ENCODE measurements at regions not wholly inside any gene's neighbourhood (a gene's known extent, or its start where the extent isn't known, plus 50 kb on each side); places are given as distances from the start of the nearest gene placed in this dataset. TPM values are rescaled to one million over a fixed set of nuclear protein-coding genes. Genes with fewer than 3 reads are reported as not detected.
"Not testable (repeated sequence)": the region's sequence is repeated elsewhere in the genome, so short reads cannot be mapped to it uniquely, and the experiment has no call there.

DNA sequence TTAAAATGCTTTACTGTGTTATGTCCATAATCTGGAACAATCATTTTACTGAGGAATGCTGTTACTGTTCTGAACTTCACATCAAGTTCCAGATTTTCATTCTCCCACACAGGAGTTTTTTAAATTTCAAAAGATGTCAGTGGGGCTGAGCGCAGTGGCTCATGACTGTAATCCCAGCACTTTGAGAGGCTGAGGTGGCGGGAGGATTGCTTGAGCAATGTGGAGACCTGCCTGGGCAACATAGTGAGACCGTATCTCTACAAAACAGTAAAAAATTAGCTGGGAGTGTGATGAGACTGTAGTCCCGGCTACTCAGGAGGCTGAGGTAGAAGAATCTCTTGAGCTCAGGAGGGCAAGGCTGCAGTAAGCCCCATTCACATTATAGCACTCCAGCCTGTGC lies 177.9 kb upstream of the GOLGA6L22 start:
- POLR2A ChIA-PET; H3K9me3 Mint-ChIP-seq; H3K4me3 Mint-ChIP-seq; H3K36me3 Mint-ChIP-seq; intact Hi-C loops (cut with micrococcal nuclease); DNase-seq; H3K27me3 Mint-ChIP-seq; CTCF ChIA-PET; H3K4me1 Mint-ChIP-seq (ENCODE audit: low read depth); H3K27ac Mint-ChIP-seq: not testable (repeated sequence)

DNA sequence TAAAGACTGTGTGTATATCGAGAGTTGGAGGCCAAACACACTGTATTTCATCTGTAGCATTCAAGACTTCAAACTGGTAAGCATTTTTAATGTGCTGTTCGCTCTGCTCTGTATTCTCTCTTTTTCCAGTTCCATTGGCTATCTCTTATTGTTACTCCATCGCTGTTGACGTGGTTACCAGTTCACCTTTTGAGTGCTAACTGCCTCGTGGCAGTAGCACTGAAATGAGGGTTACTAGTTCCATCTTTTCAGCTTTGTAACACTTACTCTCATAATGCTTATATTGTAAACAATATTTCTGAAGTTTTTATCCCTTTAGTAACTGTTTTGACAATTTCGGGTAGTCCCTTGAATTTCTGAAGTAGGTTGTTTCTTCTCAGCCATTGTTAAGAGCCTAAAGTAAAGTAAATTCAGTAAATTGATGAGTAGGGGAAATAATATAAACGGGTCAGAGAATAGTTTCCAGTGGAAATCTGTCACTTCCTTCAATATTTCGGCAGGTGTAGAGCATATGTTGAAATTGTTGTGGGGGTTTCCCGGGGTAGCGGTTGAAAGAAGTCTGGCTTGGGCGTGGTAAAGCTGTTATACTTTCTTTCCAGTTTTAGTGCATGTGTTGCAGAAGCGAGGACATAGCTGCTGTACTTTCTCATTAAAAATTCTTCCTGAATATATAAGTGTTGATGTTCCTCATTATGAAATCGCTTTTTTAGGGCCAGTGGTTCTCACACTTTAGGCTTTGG lies 175.7 kb upstream of the GOLGA6L22 start:
- intact Hi-C loops (cut with micrococcal nuclease) = loop anchor here (2.0 kb wide), 1 partner anchor 18 kb away; no protein-coding TSS in a partner anchor
- H3K36me3 Mint-ChIP-seq; H3K4me3 Mint-ChIP-seq; H3K27me3 Mint-ChIP-seq; H3K9me3 Mint-ChIP-seq; H3K4me1 Mint-ChIP-seq (ENCODE audit: low read depth); CTCF ChIA-PET; POLR2A ChIA-PET: not testable (repeated sequence)
- peak; percentile 46 for DNase-seq
- peak overlapping the region; percentile 21 for H3K27ac Mint-ChIP-seq

DNA sequence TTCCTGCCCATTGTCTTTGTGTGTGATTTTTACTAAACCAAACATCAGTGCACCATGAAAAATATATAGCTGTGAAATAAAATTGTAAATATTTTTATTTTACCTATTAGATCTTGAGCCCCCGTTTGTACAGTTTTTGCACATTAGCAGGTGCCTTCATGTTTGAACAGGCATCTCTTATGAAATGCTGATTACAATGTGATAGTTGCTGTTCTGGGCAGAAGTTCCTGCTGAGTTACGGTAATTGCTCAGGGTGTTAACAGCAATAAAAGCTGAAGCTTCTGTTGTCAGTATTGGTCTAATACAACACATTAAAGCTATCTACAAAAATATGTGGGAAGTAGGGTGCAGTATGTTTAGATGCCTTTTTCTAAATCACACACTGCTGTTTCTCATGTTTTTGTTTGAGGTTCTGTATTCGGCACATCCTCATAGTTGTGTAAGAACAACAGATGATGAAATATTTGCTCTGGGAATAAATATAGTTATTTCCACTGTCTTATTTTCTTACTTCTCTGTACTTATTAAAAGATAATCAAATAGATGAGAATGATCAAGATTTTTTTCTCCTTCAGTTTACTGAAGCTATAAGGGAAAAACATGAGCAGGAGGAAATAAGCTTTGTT lies 173.8 kb upstream of the GOLGA6L22 start:
- intact Hi-C loops (cut with micrococcal nuclease); CTCF ChIA-PET: not testable (repeated sequence)

DNA sequence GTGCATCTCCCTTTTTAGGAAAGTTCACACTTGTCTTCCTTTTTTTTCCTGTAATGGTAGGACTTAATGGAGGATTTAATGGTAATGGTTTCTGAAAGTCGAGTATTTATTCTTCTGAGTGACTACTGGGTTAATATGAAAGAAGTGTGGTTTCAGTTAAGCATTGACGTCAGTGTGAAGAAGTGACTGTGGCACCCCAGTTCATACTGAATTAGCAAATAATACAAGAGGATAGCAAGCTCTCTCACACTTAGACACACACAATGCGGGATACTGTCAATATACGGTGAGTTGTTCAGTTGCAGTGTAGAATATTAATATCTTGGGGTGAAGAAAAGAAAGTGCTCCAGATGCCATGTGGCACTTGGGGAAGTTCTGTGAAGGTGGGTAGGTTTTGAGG lies 167.6 kb upstream of the GOLGA6L22 start:
- H3K9me3 Mint-ChIP-seq; H3K4me3 Mint-ChIP-seq; H3K27ac Mint-ChIP-seq; DNase-seq; intact Hi-C loops (cut with micrococcal nuclease); H3K4me1 Mint-ChIP-seq (ENCODE audit: low read depth); POLR2A ChIA-PET; H3K36me3 Mint-ChIP-seq; H3K27me3 Mint-ChIP-seq; CTCF ChIA-PET: not testable (repeated sequence)

More for the DNA sequence above, 173.8 kb upstream of the GOLGA6L22 start:
- POLR2A ChIA-PET; H3K36me3 Mint-ChIP-seq; H3K9me3 Mint-ChIP-seq; H3K27me3 Mint-ChIP-seq; H3K4me1 Mint-ChIP-seq (ENCODE audit: low read depth); DNase-seq; H3K27ac Mint-ChIP-seq; H3K4me3 Mint-ChIP-seq: not testable (repeated sequence)

DNA sequence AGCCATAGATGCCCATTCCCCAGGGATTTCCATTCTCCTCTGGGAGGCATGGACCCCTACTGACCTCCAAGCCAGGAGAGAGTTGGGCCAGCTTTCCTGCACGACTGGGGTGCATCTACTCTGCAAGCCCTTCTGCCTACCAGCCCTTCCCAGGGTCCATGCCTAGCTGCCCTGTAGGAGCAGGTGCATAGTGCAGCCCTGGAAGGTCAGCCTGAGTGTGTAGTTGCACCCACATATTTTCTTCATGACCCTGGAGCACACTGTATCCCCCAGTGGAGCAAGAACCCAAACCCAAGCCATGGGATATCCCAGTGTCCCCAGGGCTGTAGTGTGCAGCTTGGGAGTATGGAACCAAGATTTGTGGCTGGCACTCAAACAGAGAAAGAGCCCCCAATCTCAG lies 155.6 kb upstream of the GOLGA6L22 start:
- H3K36me3 Mint-ChIP-seq; H3K4me3 Mint-ChIP-seq; POLR2A ChIA-PET; H3K27me3 Mint-ChIP-seq; DNase-seq; H3K4me1 Mint-ChIP-seq (ENCODE audit: low read depth); H3K9me3 Mint-ChIP-seq; intact Hi-C loops (cut with micrococcal nuclease); CTCF ChIA-PET; H3K27ac Mint-ChIP-seq: not testable (repeated sequence)

Small RNAs in the stretch of these regions (microRNA-seq; reads per million reads assigned to microRNA genes)
- gene MIR1268A (ENCODE audit: borderline microRNAs expressed, borderline number of aligned reads, borderline replicate concordance) = not detected
